ENCODE measurements at regions not wholly inside any gene's neighbourhood (a gene's known extent, or its start where the extent isn't known, plus 50 kb on each side); places are given as distances from the start of the nearest gene placed in this dataset.
"Not testable (repeated sequence)": the region's sequence is repeated elsewhere in the genome, so short reads cannot be mapped to it uniquely, and the experiment has no call there.

DNA sequence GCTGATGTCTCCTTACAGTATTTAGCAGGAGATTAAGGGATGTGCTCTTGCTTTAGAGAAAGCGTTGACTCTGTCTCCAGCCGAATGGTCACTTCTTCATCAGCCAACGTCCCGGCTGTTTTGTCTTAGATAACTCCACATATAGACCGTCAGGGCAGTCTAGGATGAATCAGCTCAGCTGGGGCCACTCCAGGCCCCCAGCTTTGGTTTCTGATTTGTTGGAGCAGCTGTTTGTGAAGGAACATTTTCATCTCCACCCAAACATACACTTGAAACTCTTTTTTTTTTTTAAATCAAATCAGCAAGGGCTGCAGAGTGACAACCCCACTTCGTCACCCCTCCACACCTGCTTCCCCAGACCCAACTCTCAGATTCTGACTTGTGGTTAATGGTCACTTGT lies 206.1 kb upstream of the GALNT2 start:
- no peak for DNase-seq (ENCODE audit: low spot score)

GRCh38 chr1:229862017-229862774 lies 204.8 kb upstream of the GALNT2 start:
- DNase-seq (ENCODE audit: low spot score): no peak

DNA sequence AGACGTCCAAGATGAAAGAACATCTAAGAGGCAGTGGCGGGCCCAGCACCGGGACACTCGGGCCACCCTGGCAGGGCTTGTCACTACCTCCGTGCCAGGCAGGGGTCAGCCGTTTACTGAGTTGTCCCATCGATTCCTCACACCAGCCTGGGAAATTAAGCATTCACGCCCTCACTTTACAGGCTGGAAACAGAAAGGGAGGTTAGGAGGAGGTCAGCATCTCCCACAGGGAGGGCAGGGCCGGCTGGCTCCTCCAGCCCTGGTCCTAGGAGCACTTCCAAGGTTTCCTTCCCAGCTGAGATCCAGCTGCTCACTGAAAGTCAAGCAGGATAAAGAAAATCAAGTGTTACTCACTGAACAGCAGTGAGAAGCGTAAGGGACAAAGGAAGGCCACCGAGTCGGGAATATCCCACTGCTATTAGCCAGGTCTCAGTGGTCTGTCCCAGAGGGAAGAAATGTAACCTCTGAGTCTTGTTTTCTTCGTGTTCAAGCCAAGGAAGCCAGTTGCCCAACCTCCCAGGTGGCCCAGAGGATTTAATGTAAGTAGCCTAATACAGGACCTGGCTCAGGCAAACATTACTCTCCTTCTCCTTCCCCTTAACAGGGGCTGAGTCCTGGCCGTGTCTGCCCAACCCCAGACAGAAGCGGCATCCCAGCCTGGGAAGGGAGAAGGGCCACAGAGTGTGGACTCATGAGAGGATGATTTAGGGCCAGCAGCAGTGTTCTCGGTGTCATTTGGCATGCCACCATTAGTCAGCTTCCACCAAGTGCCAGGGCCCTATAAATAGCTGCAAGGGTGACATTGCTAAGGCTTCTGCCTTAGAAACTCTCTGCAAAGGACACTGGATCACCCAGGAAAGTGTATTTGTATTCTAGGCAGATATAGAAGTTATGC lies 203.1 kb upstream of the GALNT2 start:
- DNase-seq (ENCODE audit: low spot score): no peak

DNA sequence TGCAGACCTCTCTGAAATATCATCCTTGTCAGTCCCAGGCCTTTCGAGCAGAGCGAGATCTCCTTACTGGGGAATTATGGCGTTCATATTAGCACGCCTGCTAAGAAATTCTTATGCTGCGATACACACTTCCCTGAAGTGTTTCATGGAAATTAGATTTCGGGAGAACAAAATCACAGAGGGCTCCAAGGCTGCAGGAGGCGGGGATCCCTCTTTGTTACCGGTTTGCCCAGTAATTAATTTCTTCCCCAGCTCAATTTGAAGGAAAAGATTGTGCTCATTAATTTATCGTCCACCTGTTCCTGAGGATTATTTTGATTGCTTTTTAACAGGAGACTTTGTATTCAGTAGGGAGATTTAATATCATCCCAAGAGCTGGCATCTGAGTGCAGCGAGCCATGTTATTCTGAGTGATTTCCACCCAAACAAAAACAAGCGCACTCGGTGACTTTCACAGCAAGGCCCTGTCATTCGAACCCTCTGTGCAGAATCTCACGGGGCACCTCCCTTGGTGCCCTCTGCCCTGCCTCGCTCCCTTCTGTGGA lies 202.3 kb upstream of the GALNT2 start:
- DNase-seq (ENCODE audit: low spot score): no peak

DNA sequence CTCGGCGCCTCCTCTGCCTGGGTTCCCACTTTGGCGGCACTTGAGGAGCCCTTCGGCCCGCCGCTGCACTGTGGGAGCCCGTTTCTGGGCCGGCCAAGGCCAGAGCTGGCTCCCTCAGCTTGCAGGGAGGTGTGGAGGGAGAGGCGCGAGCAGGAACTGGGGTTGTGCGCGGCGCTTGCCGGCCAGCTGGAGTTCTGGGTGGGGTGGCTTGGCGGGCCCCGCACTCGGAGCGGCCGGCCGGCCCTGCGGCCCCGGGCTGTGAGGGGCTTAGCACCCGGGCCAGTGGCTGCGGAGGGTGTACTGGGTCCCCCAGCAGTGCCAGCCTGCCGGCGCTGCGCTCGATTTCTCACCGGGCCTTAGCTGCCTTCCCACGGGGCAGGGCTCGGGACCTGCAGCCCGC lies 201.7 kb upstream of the GALNT2 start:
- DNase-seq (ENCODE audit: low spot score): not testable (repeated sequence)

DNA sequence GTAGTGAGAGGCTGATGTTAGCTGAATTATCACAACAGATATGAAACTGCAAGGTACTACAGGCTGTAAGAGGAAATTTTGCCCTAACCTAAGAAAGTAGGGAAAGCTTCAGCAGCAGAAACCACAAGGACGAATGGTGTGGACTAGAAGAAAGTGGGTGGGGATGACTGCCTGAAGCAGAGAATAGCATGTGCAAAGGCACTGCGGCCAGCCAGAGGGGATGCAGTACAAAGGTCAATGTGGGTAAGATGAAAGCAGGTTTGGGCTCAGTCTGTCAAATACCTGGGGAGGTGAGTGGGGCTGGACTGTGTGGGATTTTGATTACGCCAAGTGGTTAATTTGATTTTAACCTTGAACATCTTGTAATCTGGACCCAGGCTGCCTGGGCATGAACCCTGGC lies 199.3 kb upstream of the GALNT2 start:
- no peak for DNase-seq (ENCODE audit: low spot score)

DNA sequence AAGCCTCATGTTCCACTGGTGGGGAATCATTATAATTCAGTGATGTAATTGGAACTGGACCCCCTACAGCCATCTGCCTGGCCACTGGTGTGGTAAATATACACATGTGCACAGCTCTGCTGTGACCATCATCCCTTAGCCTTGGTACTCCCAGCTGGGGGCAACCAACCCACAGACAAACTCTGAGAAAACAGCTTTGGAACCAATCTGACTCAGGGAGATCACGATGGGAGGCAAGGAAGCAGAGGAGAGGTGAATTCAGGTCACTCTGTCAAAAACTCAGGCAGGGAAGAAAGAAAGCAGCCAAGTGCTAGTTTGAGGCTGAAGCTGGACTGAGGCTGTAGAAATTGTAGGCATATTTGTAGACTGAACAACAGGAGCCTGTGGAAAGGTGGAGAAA lies 197.8 kb upstream of the GALNT2 start:
- DNase-seq (ENCODE audit: low spot score): no peak

GRCh38 chr1:229869687-229870086 lies 197.4 kb upstream of the GALNT2 start:
- DNase-seq (ENCODE audit: low spot score): no peak

DNA sequence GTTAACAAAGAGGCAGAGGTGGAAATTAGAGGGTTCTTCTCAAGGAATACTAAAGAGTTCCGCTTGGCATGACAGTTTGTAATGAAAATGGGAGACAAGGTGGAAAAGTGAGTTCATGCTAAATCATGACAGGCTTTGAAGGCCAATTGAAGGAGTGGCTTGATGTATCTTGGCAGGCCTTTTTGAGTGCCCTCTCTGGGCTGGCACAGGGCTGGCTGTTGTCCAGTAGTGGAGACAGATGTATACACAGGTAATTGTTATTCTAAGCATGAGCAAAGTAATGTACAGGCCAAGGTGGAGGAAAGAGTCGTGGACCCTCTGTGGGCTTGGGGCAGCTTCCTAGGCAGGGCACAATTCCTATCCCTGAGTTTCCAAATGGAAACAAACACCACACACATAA lies 196.7 kb upstream of the GALNT2 start:
- DNase-seq (ENCODE audit: low spot score): no peak

- DNase-seq (ENCODE audit: low spot score): no peak
These were observed 195.9 kb upstream of the GALNT2 start for GRCh38 chr1:229871078-229871676.

DNA sequence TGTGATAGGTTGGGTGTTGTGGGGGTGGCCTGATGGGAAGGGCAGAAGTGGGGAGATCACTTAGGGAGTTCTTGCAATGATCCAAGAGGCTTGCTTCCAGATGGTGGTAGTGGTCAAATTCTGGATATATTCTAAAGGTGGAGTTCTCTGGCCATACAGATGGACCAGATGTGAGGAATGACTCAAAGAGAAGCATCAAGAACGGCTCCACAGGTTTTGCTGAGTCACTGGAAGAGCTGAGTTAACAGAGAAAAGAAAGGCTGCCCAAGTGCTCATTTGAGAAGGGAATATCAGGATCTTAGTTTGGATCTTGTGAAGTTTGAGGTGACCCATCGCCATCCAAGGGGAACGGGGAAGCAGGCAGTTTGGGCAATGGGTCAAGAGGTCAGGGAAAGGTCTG lies 192.9 kb upstream of the GALNT2 start:
- no peak for DNase-seq (ENCODE audit: low spot score)

DNA sequence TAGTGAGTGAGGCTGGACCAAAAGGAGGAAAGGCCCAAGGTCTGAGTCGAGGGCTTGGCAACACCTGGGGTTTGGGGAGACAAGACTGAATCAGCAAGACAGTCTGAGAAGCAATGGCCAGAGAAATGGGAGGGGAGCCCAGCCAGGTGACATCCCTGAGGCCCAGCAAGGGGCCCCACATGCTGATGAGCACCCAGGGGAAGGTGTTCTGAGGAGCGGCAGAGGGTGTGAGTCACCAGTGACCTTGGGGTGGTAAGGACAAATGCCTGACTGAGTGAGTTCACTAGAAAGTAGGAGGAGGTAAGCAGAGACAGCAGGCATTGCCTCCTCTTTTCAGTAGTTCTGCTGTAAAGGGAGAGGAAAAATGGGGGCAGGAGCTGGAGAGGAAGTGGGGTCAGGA lies 192.4 kb upstream of the GALNT2 start:
- no peak for DNase-seq (ENCODE audit: low spot score)

GRCh38 chr1:229875086-229875485 lies 192.0 kb upstream of the GALNT2 start:
- no peak for DNase-seq (ENCODE audit: low spot score)

- DNase-seq (ENCODE audit: low spot score): no peak
These were observed 187.3 kb upstream of the GALNT2 start for GRCh38 chr1:229879746-229880145.

DNA sequence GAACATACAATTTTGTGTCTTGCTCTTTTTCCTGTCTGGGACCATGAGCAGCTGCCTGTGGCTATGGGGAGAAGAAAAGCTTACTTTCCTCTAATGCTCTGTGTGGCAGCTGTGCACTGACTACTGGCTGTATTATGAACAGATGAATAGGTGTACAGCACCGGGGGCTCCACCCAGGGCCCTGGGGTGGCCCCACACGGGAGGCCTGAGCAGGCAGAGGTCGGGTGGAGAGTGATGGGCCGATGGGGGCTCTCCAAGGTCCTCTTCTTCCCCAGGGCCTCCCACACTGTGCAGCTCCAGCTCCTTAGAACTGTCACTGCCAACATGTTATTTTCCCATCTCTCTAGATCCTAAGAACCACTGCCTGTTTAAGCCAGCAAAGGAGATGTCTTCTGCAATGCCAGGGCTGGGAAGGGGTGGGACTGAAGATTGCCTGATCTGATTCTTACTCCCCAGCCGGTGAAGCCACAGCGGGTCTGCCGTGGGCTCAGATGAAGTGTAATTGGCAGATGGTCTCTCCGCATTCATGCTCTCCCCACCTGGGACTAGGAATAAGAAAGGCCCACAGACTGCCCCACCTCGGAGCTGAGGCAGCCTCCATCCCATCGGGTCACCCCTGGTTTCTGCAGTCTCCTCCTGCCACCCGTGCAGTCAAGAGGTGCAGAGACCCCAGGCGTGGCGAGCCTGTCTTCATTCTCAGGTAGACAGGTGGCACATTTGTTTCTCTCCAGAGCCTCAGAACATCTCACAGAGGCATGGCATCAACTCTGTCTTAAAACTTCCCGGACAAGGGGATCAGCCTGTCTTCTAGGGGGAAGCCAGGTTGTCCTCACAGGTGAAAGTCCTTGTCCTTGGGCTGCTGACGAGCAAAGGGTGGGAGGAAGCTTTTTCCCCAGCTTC lies 186.5 kb upstream of the GALNT2 start:
- DNase-seq (ENCODE audit: low spot score): no peak

DNA sequence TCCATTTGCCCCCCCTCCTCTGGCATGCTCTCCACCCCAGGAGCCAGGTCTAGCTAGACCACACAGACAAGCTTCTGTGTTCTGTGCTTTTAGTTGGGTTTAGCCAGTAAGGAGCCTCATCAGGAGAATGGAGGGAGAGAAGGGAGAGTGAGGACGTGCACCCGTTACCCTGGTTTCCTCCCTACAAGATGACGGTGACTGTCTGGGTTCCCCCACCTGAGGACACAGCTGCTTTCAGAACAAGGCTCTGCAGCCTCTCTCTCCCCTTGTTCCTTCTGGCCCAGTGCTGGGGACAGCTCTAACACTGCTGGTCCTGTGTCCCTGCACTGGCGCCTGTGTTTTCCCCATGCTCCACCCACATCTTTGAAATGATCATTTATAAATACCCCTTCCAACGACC lies 184.4 kb upstream of the GALNT2 start:
- no peak for DNase-seq (ENCODE audit: low spot score)

DNA sequence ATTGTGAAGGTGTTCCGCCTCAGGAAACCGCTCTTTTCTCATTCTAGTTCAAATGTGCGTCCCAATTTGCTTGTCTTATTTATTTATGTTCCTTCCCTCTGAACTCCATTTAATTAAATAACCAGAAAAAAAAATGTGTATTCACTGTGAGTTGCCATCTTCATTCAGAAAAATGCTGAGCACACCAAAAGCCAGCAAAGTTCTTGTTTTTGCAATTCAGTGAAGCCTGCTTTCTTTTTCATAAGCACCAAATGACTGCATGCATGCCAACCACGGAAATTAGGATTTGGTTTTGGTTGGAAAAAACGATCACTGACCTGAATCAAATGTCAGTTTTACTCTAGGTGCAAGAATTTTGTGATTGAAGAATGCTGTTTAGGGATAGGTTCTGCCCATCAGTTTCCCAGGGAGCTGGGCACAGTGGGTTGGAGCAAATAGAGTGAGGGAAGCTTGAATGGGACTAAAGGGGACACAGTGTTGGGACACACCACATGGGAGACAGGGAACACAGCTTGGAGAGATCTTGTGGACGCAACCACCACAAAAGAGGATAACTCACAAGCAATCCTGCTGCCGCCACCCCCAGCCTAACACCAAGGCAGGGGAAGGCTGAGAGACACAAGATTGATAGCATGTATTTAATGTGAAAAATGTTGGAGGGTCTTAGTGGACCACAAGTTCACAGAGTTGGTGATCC lies 183.4 kb upstream of the GALNT2 start:
- DNase-seq (ENCODE audit: low spot score): no peak

DNA sequence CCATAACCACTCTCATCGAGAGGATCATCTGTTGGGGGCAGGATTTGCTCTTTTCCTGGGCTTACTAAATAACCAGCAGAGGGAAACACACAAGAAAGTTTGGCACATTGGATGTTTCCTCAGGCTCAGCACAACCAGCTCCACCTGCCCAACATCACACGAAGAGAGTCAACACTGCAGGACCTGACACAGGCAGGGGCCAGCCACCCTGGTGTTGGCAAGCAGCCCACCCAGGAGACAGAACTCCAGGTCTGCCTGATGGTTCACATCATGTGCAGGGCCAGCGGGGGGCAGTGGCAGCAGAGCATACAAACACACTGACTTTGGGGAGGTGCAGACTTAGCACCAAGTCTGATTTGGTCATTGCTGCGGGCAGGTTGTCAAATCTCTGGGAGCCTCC lies 182.3 kb upstream of the GALNT2 start:
- DNase-seq (ENCODE audit: low spot score): no peak

GRCh38 chr1:229885568-229886495 lies 181.2 kb upstream of the GALNT2 start:
- no peak for DNase-seq (ENCODE audit: low spot score)

DNA sequence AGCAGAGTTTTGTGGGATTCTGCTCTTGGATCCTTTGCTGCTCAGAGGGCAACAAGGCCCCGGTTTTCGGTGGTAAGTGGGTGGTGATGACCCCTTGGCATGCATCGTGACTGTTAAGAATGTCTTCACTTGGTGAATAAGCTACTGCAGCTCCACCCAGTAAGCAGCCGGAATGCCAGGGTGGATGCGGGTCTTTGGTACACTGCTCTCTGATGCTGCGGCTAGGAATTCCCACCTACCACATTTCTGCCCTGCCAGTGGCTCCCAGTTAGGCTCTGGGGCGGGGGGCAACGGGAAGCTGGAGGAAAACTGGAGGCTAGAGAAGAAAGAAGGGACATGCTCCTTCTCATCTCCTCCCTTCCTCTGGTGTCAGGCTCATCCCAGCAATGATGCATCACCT lies 180.4 kb upstream of the GALNT2 start:
- no peak for DNase-seq (ENCODE audit: low spot score)
